ENCODE measurements at regions not wholly inside any gene's neighbourhood (a gene's known extent, or its start where the extent isn't known, plus 50 kb on each side); places are given as distances from the start of the nearest gene placed in this dataset.

GRCh38 chr15:87433871-87434270 is 822.7 kb downstream of the NTRK3 start:
- Histone ChIP-seq H3K36me3 (no peaks in the 10 kb centered on the region), H3K27me3 (no peaks in the 10 kb centered on the region), H3K4me3 (no peak overlapping the region), H3K4me1 (no peaks in the 10 kb centered on the region), H3K27ac (no peak overlapping the region), H3K9me3 (no peaks in the 10 kb centered on the region)
- no peak for ATAC-seq
- TF ChIP-seq CTCF (IDR thresholded peaks at IDR 0.05) (no peak), POLR2A (IDR thresholded peaks at IDR 0.05) (no peak), POLR2AphosphoS5 (IDR thresholded peaks at IDR 0.05) (no peak), EP300 (IDR thresholded peaks at IDR 0.05) (no peak)
- WGBS, 2 donors (ENCODE audit: low coverage in 1 of 2), result 80 to 81% methylated on average over 1 of the region's 1 CpG

- no peak overlapping the region for H3K4me3 ChIP-seq
- ATAC-seq, result no peak
- WGBS, 2 donors (ENCODE audit: low coverage in 1 of 2), result 21 to 80% methylated on average over 1 of the region's 1 CpG
- no peak overlapping the region for H3K27ac ChIP-seq
- no peaks in the 10 kb centered on the region for H3K9me3 ChIP-seq
- no peaks in the 10 kb centered on the region for H3K4me1 ChIP-seq
- TF ChIP-seq EP300 (IDR thresholded peaks at IDR 0.05), result no peak
- TF ChIP-seq POLR2AphosphoS5 (IDR thresholded peaks at IDR 0.05), result no peak
- TF ChIP-seq CTCF (IDR thresholded peaks at IDR 0.05), result no peak
- no peak for TF ChIP-seq POLR2A (IDR thresholded peaks at IDR 0.05)
- no peaks in the 10 kb centered on the region for H3K27me3 ChIP-seq
- H3K36me3 ChIP-seq, result no peaks in the 10 kb centered on the region
Measured at GRCh38 chr15:87429754-87430153, 826.8 kb downstream of the NTRK3 start.

GRCh38 chr15:87420017-87420416 is 836.5 kb downstream of the NTRK3 start:
- no peak for TF ChIP-seq POLR2AphosphoS5 (IDR thresholded peaks at IDR 0.05)
- no peak for TF ChIP-seq CTCF (IDR thresholded peaks at IDR 0.05)
- no peak for TF ChIP-seq POLR2A (IDR thresholded peaks at IDR 0.05)
- TF ChIP-seq EP300 (IDR thresholded peaks at IDR 0.05), result no peak
- Histone ChIP-seq H3K36me3 (no peaks in the 10 kb centered on the region), H3K27me3 (no peaks in the 10 kb centered on the region), H3K27ac (no peak overlapping the region), H3K4me3 (no peak overlapping the region), H3K4me1 (no peaks in the 10 kb centered on the region), H3K9me3 (no peaks in the 10 kb centered on the region)
- no peak for ATAC-seq
- WGBS, 2 donors (ENCODE audit: low coverage in 1 of 2), result 50 to 67% methylated on average over 2 of the region's 2 CpGs

GRCh38 chr15:87419344-87419743 is 837.2 kb downstream of the NTRK3 start:
- Histone ChIP-seq H3K36me3 (no peaks in the 10 kb centered on the region), H3K4me3 (no peak overlapping the region), H3K27ac (no peak overlapping the region), H3K27me3 (no peaks in the 10 kb centered on the region), H3K4me1 (no peaks in the 10 kb centered on the region), H3K9me3 (no peaks in the 10 kb centered on the region)
- TF ChIP-seq EP300 (IDR thresholded peaks at IDR 0.05) (no peak), POLR2AphosphoS5 (IDR thresholded peaks at IDR 0.05) (no peak), POLR2A (IDR thresholded peaks at IDR 0.05) (no peak), CTCF (IDR thresholded peaks at IDR 0.05) (no peak)
- ATAC-seq, result no peak
- WGBS, 2 donors (ENCODE audit: low coverage in 1 of 2), result 80% methylated on average over 1 of the region's 1 CpG

GRCh38 chr15:87416591-87417257 is 839.8 kb downstream of the NTRK3 start:
- H3K27ac ChIP-seq, result no peak overlapping the region
- no peaks in the 10 kb centered on the region for H3K36me3 ChIP-seq
- WGBS, 2 donors (ENCODE audit: low coverage in 1 of 2), result 76 to 84% methylated on average over 5 of the region's 5 CpGs
- H3K4me1 ChIP-seq, result no peaks in the 10 kb centered on the region
- ATAC-seq, result no peak
- TF ChIP-seq EP300 (IDR thresholded peaks at IDR 0.05) (no peak), CTCF (IDR thresholded peaks at IDR 0.05) (no peak), POLR2AphosphoS5 (IDR thresholded peaks at IDR 0.05) (no peak), POLR2A (IDR thresholded peaks at IDR 0.05) (no peak)
- H3K27me3 ChIP-seq, result no peaks in the 10 kb centered on the region
- no peak overlapping the region for H3K4me3 ChIP-seq
- H3K9me3 ChIP-seq, result no peaks in the 10 kb centered on the region
